Stomach smooth muscle (tissue), 2 donors: ENCODE measurements at regions not wholly inside any gene's neighbourhood (a gene's known extent, or its start where the extent isn't known, plus 50 kb on each side); places are given as distances from the start of the nearest gene placed in this dataset.

Experiments
- H3K27ac ChIP-seq: one replicate; pipeline ENCODE4 v1.7.0; 2013; ENCODE audit warnings: mild to moderate bottlenecking, low read length, inconsistent platforms
- H3K27me3 ChIP-seq, 2 donors: one replicate each; pipeline ENCODE4 v1.7.0; 2013; ENCODE audit warnings: low read length in 2 of 2; ENCODE audit not compliant: insufficient read depth in 2 of 2, control insufficient read depth in 1 of 2
- H3K36me3 ChIP-seq, 2 donors: one replicate each; pipeline ENCODE4 v1.7.0; 2013; ENCODE audit warnings: low read length in 2 of 2; ENCODE audit not compliant: control insufficient read depth in 2 of 2, insufficient read depth in 2 of 2
- H3K4me1 ChIP-seq: one replicate; pipeline ENCODE4 v1.7.0; 2013; ENCODE audit warnings: low read length; ENCODE audit not compliant: control insufficient read depth, insufficient read depth
- H3K4me3 ChIP-seq, 2 donors: one replicate each; pipeline ENCODE4 v1.7.0; 2013; ENCODE audit warnings: low read length in 2 of 2
- H3K9ac ChIP-seq, 2 donors: one replicate each; pipeline ENCODE4 v1.7.0; 2013; ENCODE audit warnings: low read length in 2 of 2, mild to moderate bottlenecking in 1 of 2
- H3K9me3 ChIP-seq, 2 donors: one replicate each; pipeline ENCODE4 v1.7.0; 2013; ENCODE audit warnings: low read length in 2 of 2; ENCODE audit not compliant: control insufficient read depth in 2 of 2
- donor health status: healthy.
- donor health status: Pancreatic carcinoma.

DNA sequence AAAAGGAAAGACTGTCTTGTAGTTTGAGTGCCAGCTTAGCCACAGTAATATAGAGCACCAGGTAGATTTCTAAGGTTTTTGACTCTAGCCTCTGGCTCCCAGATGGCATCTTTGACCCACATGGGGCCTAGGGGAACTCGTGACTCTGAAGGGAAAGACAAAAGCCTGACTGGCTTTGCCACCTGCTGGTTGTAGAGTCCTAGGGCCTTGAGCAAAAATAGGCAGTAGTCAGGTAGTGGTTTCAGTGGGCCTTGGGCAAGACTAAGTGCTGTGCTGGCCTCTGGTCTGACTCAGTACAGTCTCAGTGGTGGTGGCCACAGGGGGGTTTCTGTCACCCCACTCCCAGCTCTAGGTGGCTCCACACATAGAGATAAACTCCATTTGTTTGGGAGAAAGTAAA is 349.4 kb downstream of the FAM181B start:
- H3K27me3 ChIP-seq = no peaks in the 10 kb centered on the region
- no peaks in the 10 kb centered on the region for H3K4me1 ChIP-seq
- no peak overlapping the region for H3K27ac ChIP-seq
- no peaks in the 10 kb centered on the region for H3K36me3 ChIP-seq
- no peak overlapping the region for H3K9ac ChIP-seq
- H3K4me3 ChIP-seq = no peak overlapping the region
- H3K9me3 ChIP-seq = peaks cover 0 to 3% of the 10 kb centered on the region in 2 donors

GRCh38 chr11:82373781-82374542 is 359.7 kb downstream of the FAM181B start:
- Histone ChIP-seq H3K9ac (no peak overlapping the region), H3K4me3 (no peak overlapping the region), H3K36me3 (no peaks in the 10 kb centered on the region), H3K9me3 (no peaks in the 10 kb centered on the region), H3K4me1 (no peaks in the 10 kb centered on the region), H3K27me3 (no peaks in the 10 kb centered on the region), H3K27ac (no peak overlapping the region)

GRCh38 chr11:82365351-82365750 is 368.3 kb downstream of the FAM181B start:
- Histone ChIP-seq H3K9ac (no peak overlapping the region), H3K36me3 (no peaks in the 10 kb centered on the region), H3K4me3 (no peak overlapping the region), H3K27me3 (no peaks in the 10 kb centered on the region), H3K9me3 (no peaks in the 10 kb centered on the region), H3K4me1 (no peaks in the 10 kb centered on the region), H3K27ac (no peak overlapping the region)

- no peak overlapping the region for H3K9ac ChIP-seq
- no peaks in the 10 kb centered on the region for H3K36me3 ChIP-seq
- H3K4me3 ChIP-seq = no peak overlapping the region
- H3K27ac ChIP-seq = no peak overlapping the region
- no peaks in the 10 kb centered on the region for H3K4me1 ChIP-seq
- H3K9me3 ChIP-seq = peaks cover 0 to 4% of the 10 kb centered on the region in 2 donors
- no peaks in the 10 kb centered on the region for H3K27me3 ChIP-seq
Observed at GRCh38 chr11:82356316-82356715, 377.3 kb downstream of the FAM181B start.

DNA sequence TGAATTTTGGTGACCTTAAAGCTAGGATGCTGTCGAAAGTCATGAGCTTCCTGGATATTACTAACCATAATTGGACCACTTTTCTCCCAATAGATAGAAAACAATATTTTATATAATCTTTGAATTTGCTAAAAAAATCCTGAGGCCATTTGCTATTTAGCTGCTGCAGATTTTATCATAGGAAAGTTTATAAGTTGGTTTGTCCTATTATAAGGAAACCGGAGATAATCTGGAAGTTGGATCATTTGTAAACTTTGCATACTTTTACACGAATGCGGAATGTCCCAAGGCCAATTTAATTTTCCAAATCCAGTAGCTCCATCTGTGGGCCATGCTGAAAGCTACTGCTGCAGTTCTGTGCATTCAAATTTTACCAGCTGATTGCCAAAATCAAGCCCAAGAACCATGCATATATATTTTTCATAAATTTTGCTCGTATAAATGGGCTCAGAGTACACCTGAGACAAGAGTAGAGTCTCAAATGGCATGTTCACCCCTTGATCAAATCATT is 378.3 kb downstream of the FAM181B start:
- no peak overlapping the region for H3K9ac ChIP-seq
- H3K27me3 ChIP-seq = no peaks in the 10 kb centered on the region
- peaks cover 0 to 4% of the 10 kb centered on the region in 2 donors for H3K9me3 ChIP-seq
- no peaks in the 10 kb centered on the region for H3K36me3 ChIP-seq
- H3K4me3 ChIP-seq = no peak overlapping the region
- H3K27ac ChIP-seq = no peak overlapping the region
- no peaks in the 10 kb centered on the region for H3K4me1 ChIP-seq

GRCh38 chr11:82326853-82327252 is 406.8 kb downstream of the FAM181B start:
- H3K4me1 ChIP-seq = no peaks in the 10 kb centered on the region
- no peaks in the 10 kb centered on the region for H3K27me3 ChIP-seq
- H3K36me3 ChIP-seq = no peaks in the 10 kb centered on the region
- no peaks in the 10 kb centered on the region for H3K9me3 ChIP-seq
- no peak overlapping the region for H3K27ac ChIP-seq
- no peak overlapping the region for H3K4me3 ChIP-seq
- no peak overlapping the region for H3K9ac ChIP-seq

DNA sequence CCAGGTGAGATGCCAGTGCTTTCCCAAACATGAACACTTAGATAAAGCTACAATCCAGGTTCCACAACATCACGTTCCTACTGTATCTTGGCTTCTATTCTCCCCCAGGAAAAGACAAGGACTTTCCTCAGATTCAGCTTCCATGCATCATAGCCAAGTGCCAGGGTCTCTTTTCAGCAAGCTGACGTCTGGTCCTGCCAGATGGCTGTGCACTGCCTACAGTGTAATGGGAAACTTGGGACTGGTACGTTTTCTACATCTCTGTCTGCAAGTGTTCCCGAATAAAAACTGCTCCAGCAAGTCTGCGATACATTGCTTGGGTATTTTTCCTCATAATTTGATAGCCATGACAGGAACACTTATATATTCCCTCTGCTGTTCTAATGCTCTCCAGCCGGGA is 412.5 kb downstream of the FAM181B start:
- Histone ChIP-seq H3K9me3 (no peaks in the 10 kb centered on the region), H3K36me3 (no peaks in the 10 kb centered on the region), H3K9ac (no peak overlapping the region), H3K4me1 (no peaks in the 10 kb centered on the region), H3K27ac (no peak overlapping the region), H3K4me3 (no peak overlapping the region), H3K27me3 (no peaks in the 10 kb centered on the region)

DNA sequence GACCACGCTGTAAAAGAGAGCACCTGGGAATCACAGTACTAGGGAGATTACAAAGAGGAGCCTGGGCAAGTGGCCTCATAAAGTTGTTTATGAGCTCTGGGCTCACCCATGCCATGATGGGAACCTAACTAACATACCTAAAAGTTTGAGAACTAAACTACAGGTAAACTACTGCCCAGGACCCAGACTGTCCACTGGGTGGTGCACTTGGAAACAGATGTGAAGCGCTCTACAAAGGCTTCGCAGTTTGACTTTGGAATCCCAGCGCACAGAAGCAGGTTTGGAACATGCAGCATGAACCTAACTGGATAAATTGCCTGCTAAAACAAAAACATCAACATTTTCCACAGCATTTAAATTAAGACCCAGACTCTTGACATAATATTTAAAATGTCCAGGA is 418.6 kb downstream of the FAM181B start:
- Histone ChIP-seq H3K27me3 (no peaks in the 10 kb centered on the region), H3K9me3 (no peaks in the 10 kb centered on the region), H3K4me1 (no peaks in the 10 kb centered on the region), H3K27ac (no peak overlapping the region), H3K4me3 (no peak overlapping the region), H3K36me3 (no peaks in the 10 kb centered on the region), H3K9ac (no peak overlapping the region)

DNA sequence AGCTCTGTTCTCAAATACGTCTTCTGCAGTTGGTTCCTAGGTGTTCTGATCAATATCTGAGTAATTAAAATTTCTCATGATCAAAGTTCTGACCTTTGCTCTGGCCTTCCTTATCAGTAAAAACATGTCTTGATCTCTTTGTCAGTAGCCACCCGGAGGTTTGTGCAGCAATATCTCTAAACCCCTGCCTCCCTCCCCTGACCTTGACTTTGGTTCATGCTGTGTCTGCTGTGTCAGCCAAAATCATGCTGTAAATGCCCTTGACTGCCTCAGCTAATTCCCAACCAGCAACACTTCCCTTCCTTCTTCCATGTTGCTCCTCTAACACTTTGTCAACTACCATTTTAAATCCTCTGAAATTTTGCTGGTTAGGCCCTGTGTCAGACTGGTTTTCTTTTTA is 424.7 kb downstream of the FAM181B start:
- no peaks in the 10 kb centered on the region for H3K27me3 ChIP-seq
- no peak overlapping the region for H3K4me3 ChIP-seq
- no peaks in the 10 kb centered on the region for H3K4me1 ChIP-seq
- H3K36me3 ChIP-seq = no peaks in the 10 kb centered on the region
- no peak overlapping the region for H3K9ac ChIP-seq
- H3K27ac ChIP-seq = no peak overlapping the region
- no peaks in the 10 kb centered on the region for H3K9me3 ChIP-seq

- H3K27ac ChIP-seq = no peak overlapping the region
- H3K4me1 ChIP-seq = no peaks in the 10 kb centered on the region
- no peak overlapping the region for H3K9ac ChIP-seq
- H3K36me3 ChIP-seq = no peaks in the 10 kb centered on the region
- no peaks in the 10 kb centered on the region for H3K27me3 ChIP-seq
- H3K9me3 ChIP-seq = no peaks in the 10 kb centered on the region
- H3K4me3 ChIP-seq = no peak overlapping the region
Observed at GRCh38 chr11:82305123-82305522, 428.5 kb downstream of the FAM181B start.

DNA sequence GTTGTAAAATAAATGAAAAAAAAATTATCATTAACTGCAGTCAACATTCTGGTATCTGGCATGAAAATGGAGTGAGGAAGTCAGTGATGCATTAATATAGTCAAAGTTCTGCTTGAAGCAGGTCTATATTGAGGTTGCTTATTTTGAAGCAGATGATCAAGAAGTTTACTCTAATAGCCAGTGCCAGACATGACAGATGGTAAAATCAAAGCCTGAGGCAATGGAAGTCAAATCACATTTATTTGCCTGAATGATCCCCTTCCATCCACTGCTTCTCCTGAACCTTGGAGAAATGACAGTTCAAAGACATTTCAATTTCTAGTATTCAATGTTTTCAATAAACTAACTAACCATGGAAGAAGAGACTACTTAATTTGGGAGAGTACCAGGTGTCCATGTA is 430.0 kb downstream of the FAM181B start:
- Histone ChIP-seq H3K4me3 (no peak overlapping the region), H3K4me1 (no peaks in the 10 kb centered on the region), H3K36me3 (no peaks in the 10 kb centered on the region), H3K27me3 (no peaks in the 10 kb centered on the region), H3K27ac (no peak overlapping the region), H3K9ac (no peak overlapping the region), H3K9me3 (no peaks in the 10 kb centered on the region)
